OCI-LY1 (cell line): ENCODE measurements at regions not wholly inside any gene's neighbourhood (a gene's known extent, or its start where the extent isn't known, plus 50 kb on each side); places are given as distances from the start of the nearest gene placed in this dataset.

Experiments used
- CTCF ChIP-seq: fragments of 200-600 bp; sonication (generic), shearing (Covaris generic); IDR thresholded peaks from 2 replicates; pipeline ENCODE4 v1.5.1; 2017; ENCODE audit warnings: mild to moderate bottlenecking, antibody characterized with exemption, low read length, moderate library complexity, mixed read lengths
- EZH2 ChIP-seq: fragments of 200-600 bp; sonication (generic), shearing (Covaris generic); IDR thresholded peaks from 2 replicates; pipeline ENCODE4 v1.8.0; 2017; ENCODE audit warnings: borderline replicate concordance, mixed run types, mild to moderate bottlenecking, antibody characterized with exemption, low read length, moderate library complexity, mixed read lengths

- TF ChIP-seq CTCF (no peak), EZH2 (no peak)
Measured at GRCh38 chr11:104246590-104246989, 82.6 kb upstream of the PDGFD start.
